ENCODE measurements at regions not wholly inside any gene's neighbourhood (a gene's known extent, or its start where the extent isn't known, plus 50 kb on each side); places are given as distances from the start of the nearest gene placed in this dataset.

- TF ChIP-seq RELB (IDR thresholded peaks at IDR 0.05; ENCODE audit: low read depth), result no peak
- TF ChIP-seq TARDBP (IDR thresholded peaks at IDR 0.05; ENCODE audit: borderline replicate concordance), result no peak
- TF ChIP-seq NKRF (conservative IDR thresholded peaks at IDR 0.05), result no peak
- no peak for TF ChIP-seq HDGF (IDR thresholded peaks at IDR 0.05)
- TF ChIP-seq CEBPB (IDR thresholded peaks at IDR 0.05; ENCODE audit: borderline replicate concordance in 1 of 2, low read depth in 2 of 2, low read length in 2 of 2), result no peak
- TF ChIP-seq BACH1 (IDR thresholded peaks at IDR 0.05; ENCODE audit: borderline replicate concordance), result no peak
- no peak for TF ChIP-seq PKNOX1 (IDR thresholded peaks at IDR 0.05)
- no peak for TF ChIP-seq LARP7 (IDR thresholded peaks at IDR 0.05)
- no peak for TF ChIP-seq SREBF2 (IDR thresholded peaks at IDR 0.05; ENCODE audit: low read length)
- TF ChIP-seq RBBP5 (conservative IDR thresholded peaks at IDR 0.05), result no peak
- no peak for TF ChIP-seq ETV6 (conservative IDR thresholded peaks at IDR 0.05 in 1 of 2, IDR thresholded peaks at IDR 0.05 in 1 of 2; ENCODE audit: borderline replicate concordance in 1 of 2, low read depth in 1 of 2)
- TF ChIP-seq NR2C1 (IDR thresholded peaks at IDR 0.05), result no peak
- TF ChIP-seq TAF1 (IDR thresholded peaks at IDR 0.05; ENCODE audit: borderline replicate concordance, low read depth, low read length), result no peak
These were observed 459.4 kb downstream of the NUF2 start (continued) for GRCh38 chr1:163781146-163781545.
